Coronary artery (tissue), 2 donors: ENCODE measurements at regions not wholly inside any gene's neighbourhood (a gene's known extent, or its start where the extent isn't known, plus 50 kb on each side); places are given as distances from the start of the nearest gene placed in this dataset.
A peak's percentile ranks its signal among the peaks of the same experiment; 100 is the strongest.

Experiments
- DNase-seq: peaks from one replicate; pipeline ENCODE4 v3.0.0-alpha.2; 2017; ENCODE audit warnings: low spot score
- H3K27ac ChIP-seq, 2 donors: fragments of 200-600 bp; sonication (generic); one replicate each; pipeline ENCODE4 v1.5.1; 2016 to 2019
- H3K4me3 ChIP-seq: fragments of 200-600 bp; sonication (generic); 2 replicates; pipeline ENCODE4 v1.5.1; 2016; ENCODE audit warnings: mild to moderate bottlenecking, moderate library complexity
- CTCF ChIP-seq: fragments of 200-600 bp; sonication (generic); IDR thresholded peaks from one replicate; pipeline ENCODE4 v1.5.1; 2019; ENCODE audit warnings: antibody characterized with exemption

GRCh38 chr17:77472468-77473310 is 331.9 kb downstream of the SEC14L1 start:
- no peak for TF ChIP-seq CTCF
- Histone ChIP-seq H3K27ac (peak overlapping the region; percentile 13 to 55), H3K4me3 (no peak overlapping the region)
- no peak for DNase-seq

GRCh38 chr17:77473615-77474226 is 333.0 kb downstream of the SEC14L1 start:
- no peak for TF ChIP-seq CTCF
- Histone ChIP-seq H3K4me3 (no peak overlapping the region), H3K27ac (no peak overlapping the region)
- no peak for DNase-seq

GRCh38 chr17:77474292-77474988 is 333.7 kb downstream of the SEC14L1 start:
- Histone ChIP-seq H3K27ac (no peak overlapping the region), H3K4me3 (no peak overlapping the region)
- no peak for TF ChIP-seq CTCF
- no peak for DNase-seq

- no peak for DNase-seq
- TF ChIP-seq CTCF: no peak
- Histone ChIP-seq H3K4me3 (no peak overlapping the region), H3K27ac (peak overlapping the region; percentile 81 to 85)
Observed at GRCh38 chr17:77475016-77475976, 334.5 kb downstream of the SEC14L1 start.

GRCh38 chr17:77476006-77476405 is 335.2 kb downstream of the SEC14L1 start:
- Histone ChIP-seq H3K4me3 (no peak overlapping the region), H3K27ac (peak overlapping the region; percentile 81 to 85)
- TF ChIP-seq CTCF: no peak
- no peak for DNase-seq

GRCh38 chr17:77476498-77476897 is 335.7 kb downstream of the SEC14L1 start:
- no peak for DNase-seq
- Histone ChIP-seq H3K4me3 (peak overlapping the region; percentile 4), H3K27ac (peak overlapping the region; percentile 81 to 85)
- TF ChIP-seq CTCF: no peak
